MM.1S (cell line): ENCODE measurements at regions not wholly inside any gene's neighbourhood (a gene's known extent, or its start where the extent isn't known, plus 50 kb on each side); places are given as distances from the start of the nearest gene placed in this dataset.

Experiments used
- DNase-seq: peaks from one replicate; pipeline ENCODE4 v3.0.0-alpha.2; 2015
- H2AFZ ChIP-seq: fragments of 300-600 bp; sonication (generic); 2 replicates; pipeline ENCODE4 v1.6.0; 2016; ENCODE audit warnings: antibody characterized with exemption, low read length
- H3F3A ChIP-seq: fragments of 300-600 bp; sonication (generic); 2 replicates; pipeline ENCODE4 v1.6.1; 2016; ENCODE audit warnings: mild to moderate bottlenecking, antibody characterized with exemption, low read length, moderate library complexity, mixed read lengths; ENCODE audit not compliant: insufficient read depth
- H3K27ac ChIP-seq: fragments of 300-600 bp; sonication (generic); 2 replicates; pipeline ENCODE4 v1.5.1; 2016; ENCODE audit warnings: mild to moderate bottlenecking, low read length
- H3K27me3 ChIP-seq: fragments of 300-600 bp; sonication (generic); replicated peaks from 2 replicates; pipeline ENCODE4 v1.6.0; 2016; ENCODE audit warnings: low read length; ENCODE audit not compliant: insufficient read depth
- H3K36me3 ChIP-seq: fragments of 300-600 bp; sonication (generic); replicated peaks from 2 replicates; pipeline ENCODE4 v1.6.1; 2016; ENCODE audit warnings: mild to moderate bottlenecking, low read length, mixed read lengths; ENCODE audit not compliant: insufficient read depth
- H3K4me1 ChIP-seq: fragments of 300-600 bp; sonication (generic); 2 replicates; pipeline ENCODE4 v1.6.1; 2016; ENCODE audit warnings: low read length, mixed read lengths
- H3K4me2 ChIP-seq: fragments of 300-600 bp; sonication (generic); 2 replicates; pipeline ENCODE4 v1.6.0; 2016; ENCODE audit warnings: low read depth, low read length
- H3K4me3 ChIP-seq: fragments of 300-600 bp; sonication (generic); 2 replicates; pipeline ENCODE4 v1.5.1; 2016; ENCODE audit warnings: low read length, mixed read lengths
- H3K79me2 ChIP-seq: fragments of 300-600 bp; sonication (generic); 2 replicates; pipeline ENCODE4 v1.6.1; 2016; ENCODE audit warnings: mixed run types, low read length, mixed read lengths
- H3K9ac ChIP-seq: fragments of 300-600 bp; sonication (generic); 2 replicates; pipeline ENCODE4 v1.6.1; 2016; ENCODE audit warnings: low read length, mixed read lengths
- H3K9me2 ChIP-seq: fragments of 300-600 bp; sonication (generic); replicated peaks from 2 replicates; pipeline ENCODE4 v1.6.1; 2016; ENCODE audit warnings: mild to moderate bottlenecking, low read length, mixed read lengths; ENCODE audit not compliant: insufficient read depth
- H3K9me3 ChIP-seq: fragments of 300-600 bp; sonication (generic); replicated peaks from 2 replicates; pipeline ENCODE4 v1.6.1; 2016; ENCODE audit warnings: mild to moderate bottlenecking, low read length, mixed read lengths; ENCODE audit not compliant: insufficient read depth
- H4K20me1 ChIP-seq: fragments of 300-600 bp; sonication (generic); 2 replicates; pipeline ENCODE4 v1.6.1; 2016; ENCODE audit warnings: mild to moderate bottlenecking, low read length, moderate library complexity, mixed read lengths; ENCODE audit not compliant: insufficient read depth
- EZH2 ChIP-seq: fragments of 300-600 bp; sonication (generic); optimal IDR thresholded peaks from 2 replicates; pipeline ENCODE3; 2017; ENCODE audit warnings: low read depth, mild to moderate bottlenecking, antibody characterized with exemption, low read length, mixed read lengths
- EZH2phosphoT487 ChIP-seq: fragments of 300-600 bp; sonication (generic); IDR thresholded peaks from 2 replicates; pipeline ENCODE4 v1.6.1; 2018; ENCODE audit warnings: antibody characterized with exemption, low read length
- TF ChIP-seq, protein P1 (sequence below): fragments of 300-600 bp; sonication (generic); IDR thresholded peaks from 2 replicates; pipeline ENCODE4 v1.5.1; 2016; ENCODE audit warnings: antibody characterized with exemption, low read length, mixed read lengths

DNA sequence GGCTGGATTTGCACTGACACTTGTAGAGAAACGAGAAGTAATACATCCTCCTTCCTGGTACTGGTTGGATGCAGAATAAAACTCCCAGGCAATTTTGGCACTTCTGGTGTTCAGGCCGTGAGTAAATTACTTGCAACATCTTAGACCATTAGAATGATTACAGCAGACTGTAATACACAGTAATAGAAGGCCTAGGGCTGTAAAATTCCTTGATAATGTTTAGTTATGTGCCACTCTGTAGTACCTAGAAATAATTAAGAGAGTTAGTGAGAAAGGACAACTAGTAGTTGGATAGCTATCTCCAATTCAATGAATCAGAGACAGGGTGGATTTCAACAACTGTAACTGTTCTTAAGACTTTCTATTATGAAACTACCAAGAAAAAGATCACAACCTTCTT is 356.3 kb upstream of the SETBP1 start:
- H3K36me3 ChIP-seq = no peaks in the 10 kb centered on the region
- no peak overlapping the region for H2AFZ ChIP-seq
- no peak overlapping the region for H3K4me2 ChIP-seq
- no peaks in the 10 kb centered on the region for H3K9me3 ChIP-seq
- H3K4me3 ChIP-seq = no peak overlapping the region
- H3K79me2 ChIP-seq = no peaks in the 10 kb centered on the region
- DNase-seq = no peak
- no peaks in the 10 kb centered on the region for H3K27me3 ChIP-seq
- no peaks in the 10 kb centered on the region for H3K9me2 ChIP-seq
- H3K27ac ChIP-seq = no peak overlapping the region
- H3K9ac ChIP-seq = no peak overlapping the region
- TF ChIP-seq EZH2 (no peak), EZH2phosphoT487 (no peak)
- TF ChIP-seq, protein P1, sequence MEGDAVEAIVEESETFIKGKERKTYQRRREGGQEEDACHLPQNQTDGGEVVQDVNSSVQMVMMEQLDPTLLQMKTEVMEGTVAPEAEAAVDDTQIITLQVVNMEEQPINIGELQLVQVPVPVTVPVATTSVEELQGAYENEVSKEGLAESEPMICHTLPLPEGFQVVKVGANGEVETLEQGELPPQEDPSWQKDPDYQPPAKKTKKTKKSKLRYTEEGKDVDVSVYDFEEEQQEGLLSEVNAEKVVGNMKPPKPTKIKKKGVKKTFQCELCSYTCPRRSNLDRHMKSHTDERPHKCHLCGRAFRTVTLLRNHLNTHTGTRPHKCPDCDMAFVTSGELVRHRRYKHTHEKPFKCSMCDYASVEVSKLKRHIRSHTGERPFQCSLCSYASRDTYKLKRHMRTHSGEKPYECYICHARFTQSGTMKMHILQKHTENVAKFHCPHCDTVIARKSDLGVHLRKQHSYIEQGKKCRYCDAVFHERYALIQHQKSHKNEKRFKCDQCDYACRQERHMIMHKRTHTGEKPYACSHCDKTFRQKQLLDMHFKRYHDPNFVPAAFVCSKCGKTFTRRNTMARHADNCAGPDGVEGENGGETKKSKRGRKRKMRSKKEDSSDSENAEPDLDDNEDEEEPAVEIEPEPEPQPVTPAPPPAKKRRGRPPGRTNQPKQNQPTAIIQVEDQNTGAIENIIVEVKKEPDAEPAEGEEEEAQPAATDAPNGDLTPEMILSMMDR = no peak
- H4K20me1 ChIP-seq = no peaks in the 10 kb centered on the region
- no peaks in the 10 kb centered on the region for H3F3A ChIP-seq
- H3K4me1 ChIP-seq = no peaks in the 10 kb centered on the region

DNA sequence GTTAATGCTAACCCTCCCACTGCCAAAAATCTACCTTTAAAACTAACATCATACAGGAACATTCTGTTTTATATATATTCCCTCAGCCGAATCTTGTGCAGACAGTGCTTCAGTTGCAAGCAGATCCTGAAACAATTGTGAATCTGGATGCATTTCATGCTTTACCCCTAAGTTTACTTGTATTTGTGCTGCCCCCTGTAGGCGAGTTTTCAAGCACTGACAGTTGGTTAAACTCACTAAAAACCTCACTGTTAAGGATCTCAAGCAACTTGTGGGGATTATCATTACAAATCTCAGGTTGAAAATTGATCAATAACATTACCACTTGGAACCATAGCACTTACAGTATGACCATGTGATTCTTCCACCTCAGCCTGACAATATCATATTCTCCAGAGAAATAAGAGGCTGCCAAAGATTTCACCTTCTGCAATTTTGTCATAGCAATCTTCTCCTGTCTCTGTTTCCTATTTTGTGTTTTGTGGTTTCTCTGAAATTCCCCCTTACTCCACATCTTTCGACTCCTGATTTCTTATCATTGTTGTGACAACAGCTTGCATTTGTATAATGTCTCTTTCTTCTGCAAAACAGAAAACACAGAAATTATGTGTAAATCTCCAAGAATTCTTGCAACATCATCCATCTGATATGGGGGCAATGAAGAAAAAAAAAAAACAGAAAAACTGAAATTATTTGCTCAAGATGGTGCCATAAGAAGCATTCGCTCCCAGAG is 354.6 kb upstream of the SETBP1 start:
- Histone ChIP-seq H3K27ac (no peak overlapping the region), H3K9me2 (no peaks in the 10 kb centered on the region), H4K20me1 (no peaks in the 10 kb centered on the region), H3K4me3 (no peak overlapping the region), H2AFZ (no peak overlapping the region), H3K9ac (no peak overlapping the region), H3K27me3 (no peaks in the 10 kb centered on the region), H3K9me3 (no peaks in the 10 kb centered on the region), H3K4me2 (no peak overlapping the region), H3F3A (no peaks in the 10 kb centered on the region), H3K79me2 (no peaks in the 10 kb centered on the region), H3K36me3 (no peaks in the 10 kb centered on the region), H3K4me1 (no peaks in the 10 kb centered on the region)
- DNase-seq = peak; percentile 63
- TF ChIP-seq, protein P1 = peak; percentile 61
- TF ChIP-seq EZH2 = no peak

DNA sequence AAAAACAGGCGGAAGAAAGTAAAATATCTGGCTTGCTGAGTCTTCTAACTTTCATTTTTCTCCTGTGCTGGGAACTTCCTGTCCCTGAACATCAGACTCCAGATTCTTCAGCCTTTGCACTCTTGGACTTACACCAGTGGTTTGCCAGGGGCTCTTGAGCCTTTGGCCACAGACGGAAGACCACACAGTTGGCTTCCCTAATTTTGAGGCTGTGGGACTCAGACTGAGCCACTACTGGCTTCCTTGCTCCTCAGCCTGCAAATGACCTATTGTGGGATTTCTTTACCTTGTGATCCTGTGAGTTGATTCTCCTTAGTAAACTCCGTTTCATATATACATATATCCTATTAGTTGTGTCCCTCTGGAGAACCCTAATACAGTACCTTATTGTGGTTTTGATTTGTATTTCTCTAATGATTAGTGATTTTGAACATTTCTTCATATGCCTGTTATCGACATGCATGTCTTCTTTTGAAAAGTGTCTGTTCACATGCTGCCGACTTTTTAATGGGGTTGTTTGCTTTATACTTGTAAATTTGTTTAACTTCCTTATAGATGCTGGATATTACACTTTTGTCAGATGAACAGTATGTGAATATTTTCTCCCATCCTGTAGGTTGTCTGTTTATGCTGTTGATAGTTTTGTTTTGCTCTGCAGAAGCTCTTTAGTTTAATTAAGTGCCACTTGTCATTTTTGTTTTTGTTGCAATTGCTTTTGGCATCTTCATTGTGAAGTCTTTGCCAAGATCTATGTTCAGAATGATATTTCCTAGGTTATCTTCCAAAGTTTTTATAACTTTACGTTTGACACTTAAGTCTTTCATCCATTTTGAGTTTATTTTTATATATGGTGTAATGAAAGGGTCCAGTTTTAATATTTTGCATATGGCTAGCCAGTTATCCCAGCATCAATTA is 348.8 kb upstream of the SETBP1 start:
- no peaks in the 10 kb centered on the region for H3K4me1 ChIP-seq
- no peaks in the 10 kb centered on the region for H3K79me2 ChIP-seq
- H3K4me3 ChIP-seq = no peak overlapping the region
- H2AFZ ChIP-seq = no peak overlapping the region
- H3K9me2 ChIP-seq = no peaks in the 10 kb centered on the region
- no peak overlapping the region for H3K4me2 ChIP-seq
- no peaks in the 10 kb centered on the region for H4K20me1 ChIP-seq
- H3K9me3 ChIP-seq = no peaks in the 10 kb centered on the region
- H3K9ac ChIP-seq = no peak overlapping the region
- no peak for DNase-seq
- no peak overlapping the region for H3K27ac ChIP-seq
- H3K27me3 ChIP-seq = no peaks in the 10 kb centered on the region
- TF ChIP-seq EZH2 (no peak), EZH2phosphoT487 (no peak)
- TF ChIP-seq, protein P1 = no peak
- no peaks in the 10 kb centered on the region for H3K36me3 ChIP-seq
- no peaks in the 10 kb centered on the region for H3F3A ChIP-seq
